ENCODE measurements at regions not wholly inside any gene's neighbourhood (a gene's known extent, or its start where the extent isn't known, plus 50 kb on each side); places are given as distances from the start of the nearest gene placed in this dataset.

DNA sequence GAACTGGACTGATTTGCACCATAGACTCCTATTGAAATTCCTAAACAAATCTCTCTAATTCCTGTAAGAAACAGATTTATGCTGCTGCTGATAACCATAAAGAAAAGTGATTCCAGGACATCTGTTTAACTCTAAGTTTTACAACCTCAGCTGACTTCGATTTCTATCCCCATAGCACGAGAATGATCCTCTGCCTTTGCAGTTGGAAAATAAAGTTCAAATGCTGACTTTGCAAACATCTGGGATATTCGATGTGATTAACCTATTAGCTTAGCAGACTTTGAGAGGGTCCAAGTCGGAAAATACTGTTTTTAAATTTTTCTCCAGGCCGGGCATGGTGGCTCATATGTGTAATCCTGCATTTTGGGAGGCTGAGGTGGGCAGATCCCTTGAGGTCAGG is 247.3 kb downstream of the PSAT1 start:
- H3K4me1 ChIP-seq = no peaks in the 10 kb centered on the region
- intact Hi-C loops (cut with DNase I) = no loop called here
- no peak for TF ChIP-seq CTCF (IDR thresholded peaks at IDR 0.05)
- H3K9ac ChIP-seq (ENCODE audit: low read depth in 2 of 2, low read length in 2 of 2) = no peak overlapping the region
- H3K27ac ChIP-seq = no peak overlapping the region
- no peak overlapping the region for H3K4me3 ChIP-seq
- no peak for DNase-seq
- H3K27me3 ChIP-seq = no peaks in the 10 kb centered on the region
- no peaks in the 10 kb centered on the region for H3K36me3 ChIP-seq
- H3K9me3 ChIP-seq = no peaks in the 10 kb centered on the region

GRCh38 chr9:78547831-78548230 is 250.9 kb downstream of the PSAT1 start:
- no peaks in the 10 kb centered on the region for H3K4me1 ChIP-seq
- intact Hi-C loops (cut with DNase I) = no loop called here

DNA sequence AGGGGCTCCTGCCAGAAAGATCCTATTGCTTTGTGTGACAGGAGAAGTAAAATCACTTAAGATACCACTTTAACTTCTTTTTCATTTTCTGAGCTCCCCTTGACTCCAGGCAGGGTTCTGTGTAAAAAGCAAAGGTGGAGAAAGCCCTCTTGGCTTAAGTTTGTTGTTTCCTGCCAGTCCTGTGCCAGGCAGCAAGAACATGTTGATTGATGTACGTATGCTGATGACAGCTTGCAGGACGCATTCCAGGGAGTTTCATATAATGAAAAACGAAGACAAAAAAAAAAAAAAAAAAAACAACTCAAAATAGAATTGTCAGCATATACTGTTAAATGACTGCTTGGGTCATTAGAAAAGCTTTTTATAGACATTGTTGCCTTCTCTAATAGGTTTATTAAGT is 251.7 kb downstream of the PSAT1 start:
- no peaks in the 10 kb centered on the region for H3K27me3 ChIP-seq
- no peak for TF ChIP-seq CTCF (IDR thresholded peaks at IDR 0.05)
- DNase-seq = no peak
- H3K9me3 ChIP-seq = no peaks in the 10 kb centered on the region
- intact Hi-C loops (cut with DNase I) = no loop called here
- H3K9ac ChIP-seq (ENCODE audit: low read depth in 2 of 2, low read length in 2 of 2) = no peak overlapping the region
- H3K4me3 ChIP-seq = no peak overlapping the region
- H3K27ac ChIP-seq = no peak overlapping the region
- H3K4me1 ChIP-seq = no peaks in the 10 kb centered on the region
- no peaks in the 10 kb centered on the region for H3K36me3 ChIP-seq

More at GRCh38 chr9:78547831-78548230, 250.9 kb downstream of the PSAT1 start:
- no peak overlapping the region for H3K4me3 ChIP-seq
- H3K27me3 ChIP-seq = no peaks in the 10 kb centered on the region
- no peaks in the 10 kb centered on the region for H3K9me3 ChIP-seq
- no peak for DNase-seq
- no peak overlapping the region for H3K27ac ChIP-seq
- no peak overlapping the region for H3K9ac ChIP-seq (ENCODE audit: low read depth in 2 of 2, low read length in 2 of 2)
- TF ChIP-seq CTCF (IDR thresholded peaks at IDR 0.05) = no peak
- no peaks in the 10 kb centered on the region for H3K36me3 ChIP-seq

DNA sequence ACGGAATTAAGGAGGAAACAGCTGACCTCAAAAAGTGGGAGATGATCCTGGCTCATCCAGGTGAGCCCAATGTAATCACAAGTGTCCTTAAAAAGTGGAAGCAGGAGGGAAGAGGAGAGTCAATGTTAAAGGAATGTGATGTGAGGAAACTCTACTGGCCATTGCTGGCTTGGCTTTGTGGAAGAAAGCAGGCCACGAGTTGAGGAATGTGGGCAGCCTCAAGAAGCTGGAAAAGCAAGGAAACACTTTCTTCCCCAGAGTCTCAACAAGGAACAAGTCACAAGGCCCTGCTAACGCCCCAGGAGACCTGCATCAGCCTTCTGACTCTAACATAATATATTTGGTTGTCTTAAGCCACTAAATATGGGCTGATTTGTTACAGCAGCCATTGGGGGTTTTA is 252.8 kb downstream of the PSAT1 start:
- intact Hi-C loops (cut with DNase I) = no loop called here
- TF ChIP-seq CTCF (IDR thresholded peaks at IDR 0.05) = no peak
- no peak for DNase-seq
- H3K9me3 ChIP-seq = no peaks in the 10 kb centered on the region
- no peak overlapping the region for H3K4me3 ChIP-seq
- no peaks in the 10 kb centered on the region for H3K4me1 ChIP-seq
- no peak overlapping the region for H3K27ac ChIP-seq
- no peaks in the 10 kb centered on the region for H3K27me3 ChIP-seq
- H3K9ac ChIP-seq (ENCODE audit: low read depth in 2 of 2, low read length in 2 of 2) = no peak overlapping the region
- H3K36me3 ChIP-seq = no peaks in the 10 kb centered on the region

GRCh38 chr9:78552802-78553201 is 255.9 kb downstream of the PSAT1 start:
- no peak overlapping the region for H3K4me3 ChIP-seq
- no peaks in the 10 kb centered on the region for H3K36me3 ChIP-seq
- H3K9me3 ChIP-seq = no peaks in the 10 kb centered on the region
- TF ChIP-seq CTCF (IDR thresholded peaks at IDR 0.05) = no peak
- no peaks in the 10 kb centered on the region for H3K4me1 ChIP-seq
- H3K27me3 ChIP-seq = no peaks in the 10 kb centered on the region
- no peak for DNase-seq
- intact Hi-C loops (cut with DNase I) = no loop called here
- no peak overlapping the region for H3K9ac ChIP-seq (ENCODE audit: low read depth in 2 of 2, low read length in 2 of 2)
- no peak overlapping the region for H3K27ac ChIP-seq

- no peaks in the 10 kb centered on the region for H3K9me3 ChIP-seq
- no peak for DNase-seq
- intact Hi-C loops (cut with DNase I) = no loop called here
- no peak overlapping the region for H3K9ac ChIP-seq (ENCODE audit: low read depth in 2 of 2, low read length in 2 of 2)
- no peak overlapping the region for H3K27ac ChIP-seq
- no peaks in the 10 kb centered on the region for H3K27me3 ChIP-seq
- H3K4me1 ChIP-seq = no peaks in the 10 kb centered on the region
- no peaks in the 10 kb centered on the region for H3K36me3 ChIP-seq
- no peak for TF ChIP-seq CTCF (IDR thresholded peaks at IDR 0.05)
- H3K4me3 ChIP-seq = no peak overlapping the region
These were observed 260.6 kb downstream of the PSAT1 start for GRCh38 chr9:78557540-78557939.

Measured in colonic mucosa (tissue), 4 donors.